GM19397 (cell line): ENCODE measurements at regions not wholly inside any gene's neighbourhood (a gene's known extent, or its start where the extent isn't known, plus 50 kb on each side); places are given as distances from the start of the nearest gene placed in this dataset.
"Not testable (repeated sequence)": the region's sequence is repeated elsewhere in the genome, so short reads cannot be mapped to it uniquely, and the experiment has no call there.

Experiments
- ATAC-seq: cut with Tn5 transposase; IDR thresholded peaks from one replicate; pipeline ENCODE4 v1.9.1; 2021; ENCODE audit warnings: mild to moderate bottlenecking, moderate library complexity; ENCODE audit not compliant: unreplicated experiment

DNA sequence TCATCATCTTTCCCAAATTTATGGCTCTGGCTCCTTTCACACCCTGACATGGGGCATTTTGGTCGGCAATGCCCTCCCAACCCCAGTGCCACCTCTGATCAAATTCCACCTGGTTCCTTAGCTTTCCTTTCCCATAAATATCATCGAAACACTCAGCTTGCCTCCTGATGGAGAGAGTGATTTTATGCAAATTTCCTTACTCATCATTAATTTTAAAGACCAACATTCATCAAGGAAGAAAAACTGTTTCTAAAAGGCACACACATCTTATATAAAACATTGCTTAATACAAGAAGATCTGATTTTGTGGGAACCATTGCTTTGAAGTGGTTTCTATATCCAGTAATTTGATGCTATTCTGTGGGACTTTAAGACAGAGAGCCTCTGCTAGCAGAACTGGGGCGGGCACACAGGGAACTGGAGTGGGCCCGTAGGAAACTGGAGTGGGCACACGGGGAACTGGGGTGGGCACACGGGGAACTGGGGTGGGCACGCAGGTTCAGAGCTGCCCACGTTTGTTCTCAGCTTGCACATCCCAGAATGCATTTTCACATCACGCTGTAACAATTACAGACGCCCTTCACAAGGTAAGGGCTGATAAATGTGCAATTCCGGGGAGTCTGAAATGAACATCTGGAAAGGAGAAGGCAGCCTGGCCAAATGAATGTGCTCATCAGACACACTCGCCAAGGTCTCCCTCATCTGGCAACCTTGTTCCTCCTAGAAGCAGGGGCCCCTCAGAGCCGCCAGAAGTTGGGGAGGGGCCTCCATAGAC lies 174.2 kb downstream of the RTP5 start:
- no peak for ATAC-seq

DNA sequence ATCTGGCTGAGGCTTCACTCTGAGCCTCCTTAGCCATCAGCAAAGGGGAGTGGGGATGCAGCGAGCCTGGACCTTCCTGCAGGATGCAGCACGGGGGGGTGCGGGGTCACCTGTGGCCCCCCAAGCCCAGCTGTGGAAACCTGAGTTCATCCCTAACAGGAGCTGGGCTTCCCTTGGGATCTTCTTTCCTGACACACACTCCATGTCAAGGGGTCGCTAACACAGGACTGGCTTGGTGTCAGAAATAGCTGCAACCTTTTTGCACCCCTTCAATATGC lies 174.7 kb downstream of the RTP5 start:
- no peak for ATAC-seq

DNA sequence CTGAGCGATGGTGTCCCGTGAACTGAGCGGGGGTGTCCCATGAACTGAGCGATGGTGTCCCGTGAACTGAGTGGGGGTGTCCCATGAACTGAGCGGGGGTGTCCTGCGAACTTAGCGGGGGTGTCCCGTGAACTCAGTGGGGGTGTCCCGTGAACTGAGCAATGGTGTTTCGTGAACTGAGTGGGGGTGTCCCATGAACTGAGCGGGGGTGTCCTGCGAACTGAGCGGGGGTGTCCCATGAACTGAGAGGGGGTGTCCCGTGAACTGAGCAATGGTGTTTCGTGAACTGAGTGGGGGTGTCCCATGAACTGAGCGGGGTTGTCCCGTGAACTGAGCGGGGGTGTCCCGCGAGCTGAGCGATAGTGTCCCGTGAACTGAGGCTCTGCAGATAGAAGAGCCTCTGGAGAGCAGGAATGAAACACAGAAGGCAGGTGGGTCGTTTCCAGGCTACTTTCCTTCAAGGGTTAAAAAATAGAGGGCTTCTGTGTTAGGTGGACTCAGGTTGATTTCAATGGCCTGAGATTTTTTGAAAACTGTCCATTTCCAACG lies 176.1 kb downstream of the RTP5 start:
- ATAC-seq = not testable (repeated sequence)

DNA sequence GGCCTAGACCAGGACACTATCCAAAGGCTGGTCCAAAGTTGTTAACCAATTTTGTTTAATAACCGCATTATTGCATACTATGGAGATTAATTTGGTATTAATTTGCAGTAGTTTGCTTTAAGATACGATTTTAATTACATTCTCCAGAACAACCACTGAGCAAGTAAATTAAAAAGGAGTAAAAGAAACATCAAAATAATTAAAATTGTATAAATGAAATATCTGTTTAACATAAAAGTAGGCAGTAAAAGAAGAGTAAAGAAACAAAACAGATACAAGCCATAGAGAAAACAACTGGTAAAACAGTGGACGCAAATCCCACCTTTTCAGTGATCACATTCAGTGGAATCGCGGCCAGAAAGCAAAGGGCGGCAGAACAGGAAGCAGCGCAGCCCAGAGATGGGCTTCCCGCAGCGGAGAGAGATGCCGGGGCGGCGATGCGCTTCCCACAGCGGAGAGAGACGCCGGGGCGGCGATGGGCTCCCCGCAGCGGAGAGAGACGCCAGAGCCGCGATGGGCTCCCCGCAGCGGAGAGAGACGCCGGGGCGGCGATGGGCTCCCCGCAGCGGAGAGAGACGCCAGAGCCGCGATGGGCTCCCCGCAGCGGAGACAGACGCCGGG lies 176.8 kb downstream of the RTP5 start:
- no peak for ATAC-seq

DNA sequence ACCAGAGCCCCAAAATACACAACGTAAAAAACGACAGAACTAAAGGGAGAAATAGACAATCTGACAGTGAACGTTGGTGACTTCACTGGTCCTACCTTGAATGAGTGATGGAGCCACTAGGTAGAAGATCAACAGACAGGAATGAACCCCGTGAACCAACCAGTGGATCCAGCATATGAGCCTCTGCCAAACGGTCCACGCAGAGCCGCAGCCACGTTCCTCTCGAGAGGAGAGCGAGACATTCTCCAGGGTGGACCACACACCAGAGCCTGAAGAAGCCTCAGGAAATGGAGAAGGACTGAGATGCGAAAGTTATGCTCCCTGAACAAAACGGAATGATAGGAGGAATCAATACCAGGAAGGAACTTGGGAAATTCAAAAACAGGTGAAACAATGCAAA lies 178.4 kb downstream of the RTP5 start:
- no peak for ATAC-seq

DNA sequence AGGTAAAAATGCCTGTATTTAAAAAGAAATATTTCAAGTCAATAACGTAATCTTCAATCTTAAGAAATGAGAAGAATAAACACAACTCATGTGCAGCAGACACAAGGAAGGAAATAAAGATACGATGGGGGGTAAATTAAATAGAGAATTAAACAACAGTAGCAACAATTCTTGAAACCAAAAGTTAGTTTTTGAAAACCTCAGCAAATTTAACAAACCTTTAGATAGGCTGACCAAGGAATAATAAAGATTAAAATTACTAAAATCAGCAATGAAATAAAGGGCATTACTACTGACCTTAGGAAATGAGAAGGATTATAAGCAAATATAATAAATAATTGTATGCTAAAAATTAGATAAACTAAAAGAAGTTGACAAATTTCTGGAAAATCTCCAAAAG lies 178.9 kb downstream of the RTP5 start:
- no peak for ATAC-seq

DNA sequence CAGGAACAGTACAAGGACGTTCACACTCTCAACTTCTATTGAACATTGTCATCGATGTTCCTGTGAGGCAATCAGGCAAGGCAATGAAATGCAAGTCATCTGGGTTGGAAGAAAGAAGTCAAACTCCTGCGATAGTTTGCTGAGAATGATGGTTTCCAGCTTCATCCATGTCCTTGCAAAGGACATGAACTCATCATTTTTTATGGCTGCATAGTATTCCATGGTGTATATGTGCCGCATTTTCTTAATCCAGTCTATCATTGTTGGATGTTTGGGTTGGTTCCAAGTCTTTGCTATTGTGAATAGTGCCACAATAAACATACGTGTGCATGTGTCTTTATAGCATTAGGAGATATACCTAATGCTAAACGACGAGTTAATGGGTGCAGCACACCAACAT lies 180.0 kb downstream of the RTP5 start:
- ATAC-seq = not testable (repeated sequence)

DNA sequence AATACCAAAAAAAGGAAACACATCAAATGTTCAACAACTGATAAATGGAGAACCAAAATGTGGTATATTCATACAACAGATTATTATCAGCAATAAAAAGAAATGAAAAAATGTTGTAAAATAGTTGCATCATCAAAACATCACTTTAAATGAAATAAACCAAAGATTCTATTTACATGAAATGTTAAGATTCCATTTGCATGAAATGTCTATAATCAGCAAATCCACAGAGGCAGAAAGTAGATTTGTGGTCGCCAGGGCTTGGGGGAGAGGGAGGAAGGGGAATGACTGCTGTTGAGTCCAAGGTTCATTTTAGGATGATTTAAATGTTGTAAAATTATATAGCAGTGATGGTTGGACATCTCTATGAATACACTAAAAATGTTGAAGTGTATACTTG lies 181.9 kb downstream of the RTP5 start:
- no peak for ATAC-seq

DNA sequence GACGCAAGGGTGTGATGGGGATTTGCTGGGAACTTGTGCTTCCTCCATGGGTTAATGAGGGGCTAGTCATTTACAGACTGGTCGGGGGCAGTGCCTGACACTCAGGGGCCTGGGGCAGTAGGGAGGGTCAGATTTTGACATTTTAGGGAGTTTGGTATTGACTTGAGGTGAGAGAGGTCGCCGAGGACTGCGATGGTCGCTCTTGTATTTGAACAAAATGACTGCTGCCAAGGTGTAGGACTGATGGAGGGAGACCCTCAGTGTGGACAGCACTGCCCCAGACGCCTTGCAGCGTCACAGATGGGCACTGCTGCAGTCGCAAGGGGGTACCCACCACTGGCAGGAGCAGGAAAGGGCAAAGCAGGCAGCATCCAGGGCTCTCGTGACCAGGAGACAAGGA lies 182.9 kb downstream of the RTP5 start:
- no peak for ATAC-seq

DNA sequence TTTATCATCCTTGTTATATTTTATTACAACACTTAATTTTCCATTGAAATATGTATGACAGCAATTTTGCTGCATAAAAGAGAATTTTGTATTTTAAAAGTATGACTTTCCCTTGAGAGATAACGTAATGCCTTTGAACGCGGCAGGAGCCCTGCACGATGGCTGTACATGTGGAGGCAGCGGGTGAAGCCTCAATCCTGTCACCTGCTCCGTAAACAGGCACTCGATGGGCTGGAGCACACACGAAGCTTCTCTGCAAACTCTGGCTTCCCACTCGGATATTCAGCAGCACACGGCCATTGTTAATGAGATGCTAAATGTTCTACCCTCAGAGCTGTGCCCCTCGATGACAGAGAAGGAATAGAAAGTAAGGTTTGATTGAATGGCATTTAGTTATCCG lies 184.4 kb downstream of the RTP5 start:
- no peak for ATAC-seq

DNA sequence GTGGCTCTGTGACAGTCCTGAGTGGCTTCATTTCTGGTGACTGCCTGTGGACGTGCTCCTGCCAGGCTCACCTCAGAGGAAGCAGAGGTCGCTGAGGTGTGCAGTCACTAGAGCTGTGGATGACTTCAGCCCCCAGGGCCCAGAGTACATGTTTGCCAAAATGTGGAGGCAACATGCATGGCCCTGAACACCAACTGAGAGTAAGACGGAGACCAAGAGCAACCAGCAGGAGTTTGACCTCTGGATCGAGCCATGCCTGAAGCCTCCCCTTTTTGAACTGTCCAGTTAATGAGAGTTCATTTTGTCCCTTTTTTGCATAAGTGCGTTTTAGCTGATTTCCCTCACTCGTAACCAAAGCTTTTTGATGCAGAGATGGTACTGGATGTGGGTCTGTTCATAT lies 184.9 kb downstream of the RTP5 start:
- no peak for ATAC-seq

DNA sequence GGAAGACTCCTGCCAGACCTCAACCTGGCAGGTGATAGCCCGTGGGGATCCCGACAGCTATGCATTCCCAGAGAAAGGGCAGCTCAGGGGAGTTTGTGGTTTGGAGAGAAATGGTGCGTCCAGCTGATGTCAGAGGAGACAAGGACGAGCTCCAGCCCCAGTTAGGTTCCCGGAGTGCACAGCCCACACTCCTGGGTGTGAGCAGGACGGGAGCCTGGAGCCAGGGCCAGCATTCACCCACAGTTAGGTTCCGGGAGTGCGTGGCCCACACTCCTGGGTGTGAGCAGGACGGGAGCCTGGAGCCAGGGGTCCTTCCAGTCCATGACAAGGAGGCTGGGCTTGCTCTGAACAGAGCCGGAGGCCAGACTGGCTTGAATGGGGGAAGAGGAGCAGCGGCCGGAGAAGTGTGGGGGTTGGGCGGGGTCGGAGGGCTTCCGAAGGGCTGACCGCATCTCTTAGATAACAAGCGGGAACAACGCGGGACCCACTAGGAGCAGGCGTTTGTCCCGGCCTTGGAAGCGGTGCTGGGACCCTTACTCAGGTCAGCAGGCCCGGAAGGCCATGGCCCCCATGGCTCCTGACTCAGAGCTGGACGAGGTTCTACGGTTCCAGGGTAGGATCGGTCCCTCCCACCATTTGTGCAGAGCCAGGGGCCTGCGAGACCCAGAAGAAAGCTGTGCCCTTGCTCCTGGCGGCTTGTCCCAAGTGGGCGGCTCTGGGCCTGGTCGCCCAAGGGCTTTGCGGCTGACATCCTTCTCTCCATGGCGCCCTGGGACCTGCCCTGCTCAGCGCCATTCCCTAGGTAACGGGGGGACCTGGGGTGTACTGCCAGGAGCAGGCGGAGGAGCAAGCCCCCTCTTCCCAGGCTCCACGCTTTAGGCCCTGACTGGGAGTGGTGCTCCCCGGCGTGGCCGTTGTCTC lies 185.6 kb downstream of the RTP5 start:
- no peak for ATAC-seq

DNA sequence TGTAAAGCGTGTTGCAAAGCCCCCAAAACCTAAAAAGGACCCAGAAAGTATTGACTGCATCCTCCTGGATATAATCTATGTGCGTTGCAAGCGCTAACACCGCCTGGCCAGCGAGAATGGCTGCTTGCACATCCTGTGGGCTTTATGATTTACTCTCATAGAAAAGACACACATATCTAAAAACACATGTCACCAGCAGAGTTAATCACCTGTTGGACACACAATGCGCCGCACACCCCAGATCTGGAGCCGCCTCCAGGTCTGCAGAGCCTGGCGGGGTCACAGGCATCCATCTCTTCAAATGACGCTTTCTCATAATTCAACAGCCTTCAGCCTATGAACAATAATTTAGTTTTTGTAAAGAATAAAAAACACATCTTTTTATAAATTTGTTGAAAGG lies 186.5 kb downstream of the RTP5 start:
- no peak for ATAC-seq

DNA sequence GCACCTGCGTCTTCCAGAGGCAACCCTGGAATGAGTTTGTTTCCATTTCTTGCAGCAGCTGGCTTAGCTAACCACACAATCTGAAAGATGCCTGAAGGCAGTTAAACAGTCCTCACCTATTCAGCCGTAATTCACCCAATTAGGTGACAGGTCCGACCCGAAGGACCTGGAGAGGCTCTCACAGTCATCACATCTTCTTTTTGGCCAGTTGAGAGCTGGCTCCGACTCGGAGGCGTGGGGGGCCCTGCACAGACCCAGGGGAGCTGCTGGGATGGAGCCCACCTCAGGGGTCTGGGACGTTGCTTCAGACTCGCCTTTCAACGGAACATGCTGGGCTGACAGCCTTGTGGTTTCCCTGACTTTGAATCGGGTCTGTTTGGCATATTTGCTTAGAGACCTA lies 187.3 kb downstream of the RTP5 start:
- ATAC-seq = no peak

DNA sequence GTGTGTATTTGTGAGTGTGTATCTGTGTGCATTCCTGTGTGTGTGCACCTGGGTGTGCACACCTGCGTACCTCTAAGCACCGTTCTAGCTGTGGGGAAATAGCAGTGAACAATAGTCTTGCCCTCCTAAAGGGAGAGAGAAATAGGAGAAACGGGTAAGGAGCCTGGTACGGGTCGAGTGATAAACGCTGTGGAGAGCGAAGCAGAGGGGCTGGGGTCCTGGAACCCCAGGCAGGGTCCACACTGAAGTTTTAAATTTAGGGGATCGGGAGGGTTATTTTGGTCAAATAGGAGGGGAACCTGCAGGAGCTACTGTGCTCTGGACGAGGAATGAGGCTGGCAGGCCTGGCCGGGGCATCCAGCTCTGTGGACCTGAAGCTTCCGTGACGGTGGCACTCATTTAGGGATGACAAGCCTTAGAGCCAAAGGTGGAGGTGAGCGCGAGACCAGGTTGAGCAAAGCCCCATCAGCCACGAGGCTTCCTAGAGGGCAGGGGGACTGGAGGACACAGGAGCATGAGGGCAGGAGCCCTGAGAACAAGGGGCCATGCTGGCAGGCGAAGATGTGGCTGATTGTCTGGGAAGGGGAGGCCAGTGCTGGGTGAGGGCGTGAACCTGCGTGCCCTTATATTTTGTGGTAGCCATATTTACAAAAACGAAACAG lies 188.0 kb downstream of the RTP5 start:
- ATAC-seq = no peak

DNA sequence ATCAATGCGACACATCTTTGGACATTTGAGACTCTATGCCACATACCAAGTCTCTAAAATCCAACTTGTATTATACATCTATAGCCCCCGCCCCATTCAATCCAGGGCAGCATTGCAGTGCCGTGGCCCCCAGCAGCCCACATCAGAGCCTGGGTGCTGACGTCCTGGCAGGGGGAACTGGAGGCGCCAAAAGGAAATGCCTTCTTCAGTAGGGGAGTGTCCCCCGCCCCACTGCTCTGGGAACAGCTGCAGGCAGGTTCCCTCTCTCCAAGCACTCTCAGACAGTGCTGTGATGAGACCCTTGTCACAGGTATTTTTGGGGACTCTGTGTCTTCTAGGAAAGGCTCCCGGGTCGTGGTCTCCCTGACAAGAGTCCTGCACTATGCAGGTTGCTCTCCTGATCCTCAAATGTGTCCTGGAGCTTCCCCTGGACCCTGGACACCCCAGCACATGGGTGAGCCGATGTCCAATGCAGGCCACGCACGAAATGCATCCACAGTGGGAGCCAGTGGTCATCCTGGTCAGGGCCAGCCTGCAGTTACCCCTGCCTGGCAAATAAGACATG lies 188.7 kb downstream of the RTP5 start:
- no peak for ATAC-seq

DNA sequence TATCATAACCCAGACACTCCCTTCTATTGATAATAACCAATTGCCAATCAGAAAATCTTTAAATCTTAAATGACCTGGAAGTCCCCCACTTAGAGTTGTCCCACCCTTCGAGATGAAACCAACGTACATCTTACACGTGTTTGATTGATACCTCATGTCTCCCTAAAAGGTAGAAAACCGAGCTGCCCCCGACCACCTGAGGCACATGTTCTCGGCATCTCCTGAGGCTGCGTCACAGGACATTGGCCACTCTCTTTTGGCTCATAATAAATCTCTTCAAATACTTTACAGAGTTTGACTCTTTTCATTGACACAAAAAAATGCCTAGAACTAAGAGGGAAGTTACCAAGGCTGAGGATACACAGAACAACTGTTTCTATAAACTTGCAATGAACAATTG lies 190.0 kb downstream of the RTP5 start:
- no peak for ATAC-seq

DNA sequence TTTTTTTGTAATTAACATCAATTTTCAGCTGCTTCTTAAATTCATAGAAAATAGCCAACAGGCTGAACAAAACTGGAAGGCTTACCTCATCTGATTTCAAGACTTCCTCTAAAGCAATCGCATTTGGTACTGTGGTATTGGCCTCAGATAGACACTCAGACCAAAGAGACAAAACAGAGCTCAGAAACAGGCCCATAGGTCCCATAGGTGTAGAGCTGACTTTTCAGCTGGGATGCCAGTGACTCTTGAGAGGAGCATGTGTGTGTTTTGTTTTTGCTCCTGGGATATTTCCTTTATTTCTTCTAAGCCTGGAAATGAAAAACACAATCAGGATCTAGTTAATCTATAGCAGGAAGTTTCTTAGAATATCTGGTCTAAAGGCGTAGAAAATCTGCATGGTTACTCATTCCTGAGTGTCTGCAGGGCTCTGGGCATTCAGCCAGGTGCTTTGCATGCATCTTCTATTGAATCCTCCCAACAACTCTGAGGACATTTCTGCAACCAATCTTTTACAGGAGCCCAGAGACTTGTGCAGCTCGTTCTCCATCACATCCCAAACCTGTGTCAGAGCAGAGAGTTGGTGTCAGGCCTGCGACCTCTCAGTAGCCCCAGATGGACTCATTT lies 190.8 kb downstream of the RTP5 start:
- no peak for ATAC-seq

DNA sequence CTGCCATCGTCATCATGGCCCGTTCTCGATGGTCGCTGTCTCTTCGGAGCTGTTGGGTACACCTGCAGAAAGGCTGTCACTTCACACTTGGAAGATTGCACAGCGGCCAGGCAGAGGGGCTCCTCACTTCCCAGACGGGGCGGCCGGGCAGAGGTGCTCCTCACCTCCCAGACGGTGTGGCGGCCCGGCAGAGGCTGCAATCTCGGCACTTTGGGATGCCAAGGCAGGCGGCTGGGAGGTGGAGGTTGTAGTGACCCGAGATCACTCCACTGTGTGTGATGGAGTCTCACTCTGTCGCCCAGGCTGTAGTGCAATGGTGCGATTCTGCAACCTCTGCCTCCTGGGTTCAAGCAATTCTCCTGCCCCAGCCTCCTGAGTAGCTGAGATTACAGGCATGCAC lies 192.4 kb downstream of the RTP5 start:
- not testable (repeated sequence) for ATAC-seq

DNA sequence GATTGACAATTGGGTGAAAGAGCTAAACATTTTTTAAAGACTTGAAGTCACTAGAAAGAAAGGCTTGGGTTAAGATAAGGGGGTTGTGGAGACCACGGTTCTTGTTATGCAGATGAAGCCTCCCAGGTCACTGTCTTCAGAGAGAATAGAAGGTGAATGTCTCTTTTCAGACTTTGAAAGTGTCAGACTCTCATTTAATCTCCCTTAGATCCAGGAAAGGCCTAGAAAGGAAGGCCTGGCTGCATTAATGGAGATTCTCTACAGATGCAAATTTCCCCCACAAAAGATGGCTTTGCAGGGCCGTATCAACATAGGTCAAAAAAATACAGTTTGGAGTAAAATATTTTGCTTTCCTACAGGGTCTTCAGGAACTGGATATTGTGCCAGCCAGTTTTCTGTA lies 193.9 kb downstream of the RTP5 start:
- no peak for ATAC-seq
